Smooth muscle cell (in vitro differentiated cells): ENCODE measurements at regions not wholly inside any gene's neighbourhood (a gene's known extent, or its start where the extent isn't known, plus 50 kb on each side); places are given as distances from the start of the nearest gene placed in this dataset.

Experiments
- DNase-seq: peaks from one replicate; lab custom pipeline; 2025; ENCODE audit not compliant: unreplicated experiment; lab: John Stamatoyannopoulos, UW
- H2AFZ ChIP-seq: fragments of 200-600 bp; sonication (generic); 2 replicates; pipeline ENCODE4 v1.6.0; 2016; ENCODE audit warnings: antibody characterized with exemption, low read depth, mild to moderate bottlenecking
- H3F3A ChIP-seq: fragments of 200-600 bp; sonication (generic); 2 replicates; pipeline ENCODE4 v1.6.0; 2017; ENCODE audit warnings: antibody characterized with exemption, low read depth
- H3K27ac ChIP-seq: fragments of 200-600 bp; sonication (generic); 2 replicates; pipeline ENCODE4 v1.5.1; 2016; ENCODE audit warnings: low read depth, mild to moderate bottlenecking
- H3K27me3 ChIP-seq: fragments of 200-600 bp; sonication (generic); 2 replicates; pipeline ENCODE4 v1.6.1; 2016; ENCODE audit warnings: low read depth, mild to moderate bottlenecking
- H3K36me3 ChIP-seq: fragments of 200-600 bp; sonication (generic); 2 replicates; pipeline ENCODE4 v1.5.1; 2016; ENCODE audit warnings: low read depth
- H3K4me1 ChIP-seq: fragments of 200-600 bp; sonication (generic); 2 replicates; pipeline ENCODE4 v1.5.1; 2016; ENCODE audit warnings: low read depth
- H3K4me2 ChIP-seq: fragments of 200-600 bp; sonication (generic); 2 replicates; pipeline ENCODE4 v1.6.0; 2016; ENCODE audit warnings: mild to moderate bottlenecking
- H3K4me3 ChIP-seq: fragments of 200-600 bp; sonication (generic); 2 replicates; pipeline ENCODE4 v1.5.1; 2016; ENCODE audit warnings: mild to moderate bottlenecking
- H3K79me2 ChIP-seq: fragments of 200-600 bp; sonication (generic); 2 replicates; pipeline ENCODE4 v1.6.0; 2016; ENCODE audit warnings: low read depth, mild to moderate bottlenecking
- H3K9ac ChIP-seq: fragments of 200-600 bp; sonication (generic); 2 replicates; pipeline ENCODE4 v1.6.0; 2016; ENCODE audit warnings: low read depth
- H3K9me3 ChIP-seq: fragments of 200-600 bp; sonication (generic); replicated peaks from 2 replicates; pipeline ENCODE4 v1.5.1; 2016; ENCODE audit warnings: low read depth
- H4K20me1 ChIP-seq: fragments of 200-600 bp; sonication (generic); 2 replicates; pipeline ENCODE4 v1.6.0; 2016; ENCODE audit warnings: low read depth
- CTCF ChIP-seq: fragments of 200-600 bp; sonication (generic); IDR thresholded peaks from 2 replicates; pipeline ENCODE4 v1.5.1; 2017; ENCODE audit warnings: borderline replicate concordance, mild to moderate bottlenecking, antibody characterized with exemption; ENCODE audit not compliant: insufficient read depth, poor library complexity, severe bottlenecking
- WGBS: methylation state at CpG from one replicate; pipeline ENCODE4 v1.1.7; 2016; ENCODE audit warnings: low lambda C conversion rate; 5-methylcytosine and 5-hydroxymethylcytosine counted together

- no peak for DNase-seq
- no peaks in the 10 kb centered on the region for H4K20me1 ChIP-seq
- H3K4me2 ChIP-seq = peak overlapping the region; percentile 74
- H3K27me3 ChIP-seq = no peaks in the 10 kb centered on the region
- H3K79me2 ChIP-seq = no peaks in the 10 kb centered on the region
- no peak overlapping the region for H3K9ac ChIP-seq
- H3K36me3 ChIP-seq = no peaks in the 10 kb centered on the region
- no peak overlapping the region for H3K27ac ChIP-seq
- H2AFZ ChIP-seq = peak overlapping the region; percentile 82
- H3F3A ChIP-seq = no peaks in the 10 kb centered on the region
- peaks cover 5% of the 10 kb centered on the region for H3K4me1 ChIP-seq
- H3K4me3 ChIP-seq = peak overlapping the region; percentile 45
- peak; percentile 74 for TF ChIP-seq CTCF
- H3K9me3 ChIP-seq = no peaks in the 10 kb centered on the region
- WGBS = 16% methylated on average over 13 of the region's 13 CpGs
Measured at GRCh38 chrX:3962511-3963311, 249.3 kb upstream of the PRKX start.

- DNase-seq = no peak
- Histone ChIP-seq H2AFZ (no peak overlapping the region), H3F3A (no peaks in the 10 kb centered on the region), H3K36me3 (no peaks in the 10 kb centered on the region), H3K27me3 (no peaks in the 10 kb centered on the region), H3K4me1 (peaks cover 5% of the 10 kb centered on the region), H3K4me2 (no peak overlapping the region), H3K9ac (no peak overlapping the region), H3K4me3 (no peak overlapping the region), H3K9me3 (no peaks in the 10 kb centered on the region), H3K79me2 (no peaks in the 10 kb centered on the region), H3K27ac (no peak overlapping the region), H4K20me1 (no peaks in the 10 kb centered on the region)
- TF ChIP-seq CTCF = no peak
Measured at GRCh38 chrX:3960952-3961351, 247.5 kb upstream of the PRKX start.

- TF ChIP-seq CTCF = no peak
- no peak overlapping the region for H3K4me3 ChIP-seq
- H3K79me2 ChIP-seq = no peaks in the 10 kb centered on the region
- no peak overlapping the region for H2AFZ ChIP-seq
- no peaks in the 10 kb centered on the region for H3F3A ChIP-seq
- no peak overlapping the region for H3K9ac ChIP-seq
- no peak overlapping the region for H3K27ac ChIP-seq
- no peaks in the 10 kb centered on the region for H3K27me3 ChIP-seq
- WGBS = 77% methylated on average over 2 of the region's 2 CpGs
- no peaks in the 10 kb centered on the region for H4K20me1 ChIP-seq
- no peaks in the 10 kb centered on the region for H3K4me1 ChIP-seq
- H3K36me3 ChIP-seq = no peaks in the 10 kb centered on the region
- no peak for DNase-seq
- no peak overlapping the region for H3K4me2 ChIP-seq
- H3K9me3 ChIP-seq = no peaks in the 10 kb centered on the region
Measured at GRCh38 chrX:3951859-3952258, 238.4 kb upstream of the PRKX start.

- Histone ChIP-seq H3K27me3 (no peaks in the 10 kb centered on the region), H3K4me3 (no peak overlapping the region), H3K9ac (no peak overlapping the region), H3K79me2 (no peaks in the 10 kb centered on the region), H3K27ac (no peak overlapping the region), H3F3A (no peaks in the 10 kb centered on the region), H3K9me3 (no peaks in the 10 kb centered on the region), H4K20me1 (no peaks in the 10 kb centered on the region), H3K36me3 (no peaks in the 10 kb centered on the region), H2AFZ (no peak overlapping the region), H3K4me2 (no peak overlapping the region), H3K4me1 (no peaks in the 10 kb centered on the region)
- no peak for DNase-seq
- WGBS = 82% methylated on average over 3 of the region's 3 CpGs
- no peak for TF ChIP-seq CTCF
Measured at GRCh38 chrX:3950373-3950772, 236.9 kb upstream of the PRKX start.
